Activated CD4-positive, alpha-beta T cell treated with anti-CD3 and anti-CD28 coated beads, Interleukin-2, amount 10 ng/mL, durations not matched to agents 7 days and 5 days (primary cell): ENCODE measurements at regions not wholly inside any gene's neighbourhood (a gene's known extent, or its start where the extent isn't known, plus 50 kb on each side); places are given as distances from the start of the nearest gene placed in this dataset.
A peak's percentile ranks its signal among the peaks of the same experiment; 100 is the strongest.

Experiments
- CTCF ChIA-PET: fragments of 350-600 bp; sonication (Branson Sonifier 250); formaldehyde crosslinking; loops from one replicate; lab custom pipeline; 2021; ENCODE audit warnings: antibody characterized with exemption; lab: Charles Lee
- POLR2A ChIA-PET: fragments of 350-600 bp; sonication (Branson Sonifier 250); formaldehyde crosslinking; loops from one replicate; lab custom pipeline; 2021; ENCODE audit warnings: antibody characterized with exemption; lab: Charles Lee
- DNase-seq: peaks from one replicate; pipeline ENCODE4 v3.0.0-alpha.2; 2020
- H3K27ac Mint-ChIP-seq: one replicate; pipeline ENCODE4 v1.8.0; 2021; ENCODE audit warnings: mild to moderate bottlenecking, moderate library complexity, mixed read lengths
- H3K27me3 Mint-ChIP-seq: one replicate; pipeline ENCODE4 v1.8.0; 2021; ENCODE audit warnings: mixed read lengths
- H3K36me3 Mint-ChIP-seq: one replicate; pipeline ENCODE4 v1.8.0; 2021; ENCODE audit warnings: low read depth, mixed read lengths
- H3K4me1 Mint-ChIP-seq: one replicate; pipeline ENCODE4 v1.8.0; 2021; ENCODE audit warnings: mixed read lengths
- H3K4me3 Mint-ChIP-seq: one replicate; pipeline ENCODE4 v1.8.0; 2021; ENCODE audit warnings: mild to moderate bottlenecking, moderate library complexity, mixed read lengths
- H3K9me3 Mint-ChIP-seq: one replicate; pipeline ENCODE4 v1.8.0; 2021; ENCODE audit warnings: mixed read lengths

DNA sequence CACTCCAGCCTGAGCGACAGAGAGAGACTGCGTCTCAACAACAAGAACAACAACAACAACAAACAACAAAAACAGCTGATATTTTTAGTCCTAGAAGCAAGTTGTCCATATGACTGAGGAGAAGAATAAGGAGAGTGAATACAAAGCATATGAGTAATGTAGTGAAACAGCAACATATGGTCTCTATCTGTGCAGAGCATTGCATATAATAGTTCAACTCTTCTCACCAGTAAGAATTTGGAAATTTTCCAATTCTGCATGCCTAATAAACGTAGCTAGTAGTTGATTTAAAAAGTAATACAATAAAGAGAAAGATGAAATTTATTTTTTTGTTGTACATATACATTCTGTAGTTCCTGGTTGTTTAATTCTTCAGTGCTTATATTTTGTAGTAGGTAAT lies 129.7 kb upstream of the FAM83B start:
- no peaks in the 10 kb centered on the region for H3K9me3 Mint-ChIP-seq
- no peak for DNase-seq
- no peaks in the 10 kb centered on the region for H3K4me1 Mint-ChIP-seq
- no peak overlapping the region for H3K27ac Mint-ChIP-seq
- H3K36me3 Mint-ChIP-seq, result no peaks in the 10 kb centered on the region
- no peaks in the 10 kb centered on the region for H3K27me3 Mint-ChIP-seq
- CTCF ChIA-PET, result no interaction called here
- no peak overlapping the region for H3K4me3 Mint-ChIP-seq
- POLR2A ChIA-PET, result no interaction called here

GRCh38 chr6:54717849-54718455 lies 128.6 kb upstream of the FAM83B start:
- H3K36me3 Mint-ChIP-seq, result no peaks in the 10 kb centered on the region
- H3K9me3 Mint-ChIP-seq, result no peaks in the 10 kb centered on the region
- H3K4me3 Mint-ChIP-seq, result no peak overlapping the region
- no peak overlapping the region for H3K27ac Mint-ChIP-seq
- H3K27me3 Mint-ChIP-seq, result no peaks in the 10 kb centered on the region
- peak; percentile 59 for DNase-seq
- POLR2A ChIA-PET, result no interaction called here
- CTCF ChIA-PET, result no interaction called here
- no peaks in the 10 kb centered on the region for H3K4me1 Mint-ChIP-seq

- no peaks in the 10 kb centered on the region for H3K4me1 Mint-ChIP-seq
- H3K27ac Mint-ChIP-seq, result peak overlapping the region; percentile 15
- DNase-seq, result no peak
- no peaks in the 10 kb centered on the region for H3K27me3 Mint-ChIP-seq
- CTCF ChIA-PET, result no interaction called here
- no peak overlapping the region for H3K4me3 Mint-ChIP-seq
- H3K36me3 Mint-ChIP-seq, result no peaks in the 10 kb centered on the region
- POLR2A ChIA-PET, result no interaction called here
- H3K9me3 Mint-ChIP-seq, result no peaks in the 10 kb centered on the region
These were observed 128.0 kb upstream of the FAM83B start for GRCh38 chr6:54718541-54719023.

DNA sequence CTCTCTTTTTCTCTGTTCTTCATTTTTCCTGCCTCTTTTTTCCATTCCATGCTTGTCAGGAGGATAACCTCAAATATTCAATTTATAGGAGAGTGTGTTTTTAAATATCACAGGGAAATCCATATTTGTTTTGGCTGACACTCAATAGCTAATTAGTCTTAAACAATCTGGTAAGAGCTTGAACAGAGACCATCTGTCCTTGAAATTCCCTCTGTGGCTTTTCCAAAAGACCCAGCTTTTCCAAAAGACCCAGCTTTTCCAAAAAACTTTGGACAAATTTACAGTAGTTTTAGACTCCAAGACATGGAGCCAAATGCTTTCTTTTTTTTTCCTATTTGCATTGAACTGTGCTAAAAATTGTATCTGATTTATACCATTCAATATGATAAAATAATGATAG lies 127.4 kb upstream of the FAM83B start:
- no peak for DNase-seq
- no peak overlapping the region for H3K27ac Mint-ChIP-seq
- H3K4me1 Mint-ChIP-seq, result no peaks in the 10 kb centered on the region
- H3K36me3 Mint-ChIP-seq, result no peaks in the 10 kb centered on the region
- ChIA-PET CTCF (no interaction called here), POLR2A (no interaction called here)
- no peak overlapping the region for H3K4me3 Mint-ChIP-seq
- H3K9me3 Mint-ChIP-seq, result no peaks in the 10 kb centered on the region
- H3K27me3 Mint-ChIP-seq, result no peaks in the 10 kb centered on the region

GRCh38 chr6:54719633-54720032 lies 126.9 kb upstream of the FAM83B start:
- H3K27me3 Mint-ChIP-seq, result no peaks in the 10 kb centered on the region
- no peak overlapping the region for H3K27ac Mint-ChIP-seq
- no peaks in the 10 kb centered on the region for H3K36me3 Mint-ChIP-seq
- ChIA-PET POLR2A (no interaction called here), CTCF (no interaction called here)
- H3K4me1 Mint-ChIP-seq, result no peaks in the 10 kb centered on the region
- no peak overlapping the region for H3K4me3 Mint-ChIP-seq
- no peaks in the 10 kb centered on the region for H3K9me3 Mint-ChIP-seq
- no peak for DNase-seq

DNA sequence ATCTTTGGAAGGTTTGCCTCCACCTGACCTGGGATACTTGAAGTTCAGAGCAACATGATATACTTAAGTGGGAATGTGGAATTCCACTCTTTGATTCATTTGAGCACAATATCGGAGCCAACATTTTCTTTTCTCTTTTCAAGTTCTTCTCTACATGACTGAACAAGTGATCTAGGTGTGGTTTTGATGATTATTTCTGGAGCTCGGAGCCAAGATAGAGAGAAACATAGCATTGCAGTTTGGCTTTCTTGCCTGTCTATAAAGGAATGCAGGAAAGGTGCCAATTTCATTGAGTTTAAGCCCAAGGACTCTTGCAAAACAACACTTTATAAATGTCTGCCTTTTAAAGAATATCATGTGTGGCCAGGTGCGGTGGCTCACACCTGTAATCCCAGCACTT lies 124.2 kb upstream of the FAM83B start:
- no peaks in the 10 kb centered on the region for H3K4me1 Mint-ChIP-seq
- ChIA-PET CTCF (no interaction called here), POLR2A (no interaction called here)
- H3K27ac Mint-ChIP-seq, result no peak overlapping the region
- no peaks in the 10 kb centered on the region for H3K27me3 Mint-ChIP-seq
- no peak for DNase-seq
- H3K4me3 Mint-ChIP-seq, result no peak overlapping the region
- no peaks in the 10 kb centered on the region for H3K9me3 Mint-ChIP-seq
- no peaks in the 10 kb centered on the region for H3K36me3 Mint-ChIP-seq

DNA sequence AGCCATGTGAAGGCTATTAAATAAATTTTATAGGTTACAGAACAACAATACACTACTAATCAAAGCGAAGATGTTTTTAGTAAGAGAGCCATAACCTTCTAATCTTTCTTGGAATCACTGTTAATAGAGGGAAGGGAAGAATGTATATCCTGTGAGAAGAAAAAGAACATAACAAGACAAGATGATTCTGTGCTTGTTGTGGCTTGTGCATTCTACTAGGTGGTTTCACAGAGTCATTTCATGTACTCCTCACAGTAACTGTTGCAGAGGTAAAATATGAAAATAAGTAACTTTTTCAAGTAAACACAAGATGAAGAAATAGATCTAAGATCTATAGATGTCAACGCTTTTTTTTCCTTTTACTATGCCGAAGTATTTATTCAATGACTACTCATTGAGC lies 116.9 kb upstream of the FAM83B start:
- no peaks in the 10 kb centered on the region for H3K4me1 Mint-ChIP-seq
- ChIA-PET CTCF (no interaction called here), POLR2A (no interaction called here)
- no peaks in the 10 kb centered on the region for H3K9me3 Mint-ChIP-seq
- H3K27me3 Mint-ChIP-seq, result no peaks in the 10 kb centered on the region
- H3K27ac Mint-ChIP-seq, result no peak overlapping the region
- no peak overlapping the region for H3K4me3 Mint-ChIP-seq
- DNase-seq, result no peak
- no peaks in the 10 kb centered on the region for H3K36me3 Mint-ChIP-seq

- H3K27me3 Mint-ChIP-seq, result no peaks in the 10 kb centered on the region
- H3K4me3 Mint-ChIP-seq, result no peak overlapping the region
- CTCF ChIA-PET, result interaction anchor here (0.6 to 1.2 kb wide), 2 partner anchors 14 to 784 kb away, joined by 3 read pairs; no protein-coding TSS in a partner anchor
These were observed 115.6 kb upstream of the FAM83B start for GRCh38 chr6:54730767-54731630.

DNA sequence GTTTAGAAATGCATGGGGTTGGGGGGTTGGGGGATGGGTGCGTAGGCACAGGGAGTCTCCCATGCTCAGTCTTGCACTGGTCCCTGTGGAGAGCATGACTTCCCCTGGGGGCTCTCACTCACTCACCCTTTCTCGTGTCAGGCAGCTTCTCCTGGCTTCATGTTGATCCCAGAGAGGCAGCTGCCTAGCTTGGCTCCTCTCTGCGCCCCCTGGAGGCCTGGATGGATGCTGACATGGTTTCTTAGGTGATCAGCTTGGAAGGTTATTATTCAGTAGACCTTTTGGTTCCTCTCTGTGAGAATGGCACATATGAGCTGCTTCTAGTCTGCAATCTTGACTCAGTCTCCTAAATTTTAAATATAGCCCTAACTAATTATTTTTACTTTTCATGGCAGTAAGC lies 109.3 kb upstream of the FAM83B start:
- no peak for DNase-seq
- POLR2A ChIA-PET, result no interaction called here
- Mint-ChIP-seq H3K27me3 (no peaks in the 10 kb centered on the region), H3K27ac (no peak overlapping the region), H3K9me3 (peaks cover 2% of the 10 kb centered on the region), H3K4me1 (no peaks in the 10 kb centered on the region), H3K4me3 (no peak overlapping the region), H3K36me3 (no peaks in the 10 kb centered on the region)
- CTCF ChIA-PET, result no interaction called here

More at GRCh38 chr6:54730767-54731630, 115.6 kb upstream of the FAM83B start:
- no peaks in the 10 kb centered on the region for H3K4me1 Mint-ChIP-seq
- H3K9me3 Mint-ChIP-seq, result peaks cover 2% of the 10 kb centered on the region
- H3K36me3 Mint-ChIP-seq, result no peaks in the 10 kb centered on the region
- DNase-seq, result no peak
- POLR2A ChIA-PET, result no interaction called here
- no peak overlapping the region for H3K27ac Mint-ChIP-seq

DNA sequence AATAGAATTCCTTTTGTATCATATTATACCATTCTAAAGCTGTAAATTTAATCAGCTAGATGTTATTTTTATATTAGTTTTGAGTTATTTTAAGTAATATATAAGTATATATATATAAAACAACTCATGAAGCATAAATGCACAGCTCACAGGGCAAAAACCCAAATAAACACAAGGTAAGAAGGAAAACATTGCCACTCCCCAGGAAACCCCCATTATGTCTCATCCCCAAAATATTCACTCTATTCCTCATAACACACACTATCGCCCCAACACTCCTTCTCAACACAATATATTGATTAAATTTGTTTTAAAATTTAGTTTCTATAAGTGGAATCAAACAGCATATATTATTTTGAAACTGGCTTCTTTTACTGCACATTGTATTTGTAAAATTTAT lies 98.6 kb upstream of the FAM83B start:
- Mint-ChIP-seq H3K9me3 (peaks cover 6% of the 10 kb centered on the region), H3K27ac (no peak overlapping the region), H3K4me1 (no peaks in the 10 kb centered on the region), H3K27me3 (no peaks in the 10 kb centered on the region), H3K4me3 (no peak overlapping the region), H3K36me3 (no peaks in the 10 kb centered on the region)
- no peak for DNase-seq
- POLR2A ChIA-PET, result no interaction called here
- CTCF ChIA-PET, result no interaction called here

- DNase-seq, result no peak
- no peak overlapping the region for H3K4me3 Mint-ChIP-seq
- no peaks in the 10 kb centered on the region for H3K9me3 Mint-ChIP-seq
- no peaks in the 10 kb centered on the region for H3K4me1 Mint-ChIP-seq
- CTCF ChIA-PET, result no interaction called here
- H3K27ac Mint-ChIP-seq, result no peak overlapping the region
- POLR2A ChIA-PET, result no interaction called here
- no peaks in the 10 kb centered on the region for H3K36me3 Mint-ChIP-seq
- H3K27me3 Mint-ChIP-seq, result no peaks in the 10 kb centered on the region
These were observed 92.2 kb upstream of the FAM83B start for GRCh38 chr6:54754406-54754805.

- no peaks in the 10 kb centered on the region for H3K9me3 Mint-ChIP-seq
- no peak overlapping the region for H3K27ac Mint-ChIP-seq
- DNase-seq, result no peak
- no peaks in the 10 kb centered on the region for H3K36me3 Mint-ChIP-seq
- H3K4me1 Mint-ChIP-seq, result no peaks in the 10 kb centered on the region
- ChIA-PET CTCF (no interaction called here), POLR2A (no interaction called here)
- no peaks in the 10 kb centered on the region for H3K27me3 Mint-ChIP-seq
- H3K4me3 Mint-ChIP-seq, result no peak overlapping the region
These were observed 88.2 kb upstream of the FAM83B start for GRCh38 chr6:54758340-54758739.

GRCh38 chr6:54768494-54768893 lies 78.1 kb upstream of the FAM83B start:
- no peaks in the 10 kb centered on the region for H3K9me3 Mint-ChIP-seq
- ChIA-PET CTCF (no interaction called here), POLR2A (no interaction called here)
- no peaks in the 10 kb centered on the region for H3K27me3 Mint-ChIP-seq
- no peak for DNase-seq
- no peak overlapping the region for H3K4me3 Mint-ChIP-seq
- no peaks in the 10 kb centered on the region for H3K36me3 Mint-ChIP-seq
- H3K27ac Mint-ChIP-seq, result no peak overlapping the region
- H3K4me1 Mint-ChIP-seq, result no peaks in the 10 kb centered on the region
